HG02588 (cell line): ENCODE measurements at regions not wholly inside any gene's neighbourhood (a gene's known extent, or its start where the extent isn't known, plus 50 kb on each side); places are given as distances from the start of the nearest gene placed in this dataset.
"Not testable (repeated sequence)": the region's sequence is repeated elsewhere in the genome, so short reads cannot be mapped to it uniquely, and the experiment has no call there.

Experiments used
- ATAC-seq: cut with Tn5 transposase; IDR thresholded peaks from one replicate; pipeline ENCODE4 v1.9.1; 2021; ENCODE audit warnings: mild to moderate bottlenecking, moderate library complexity; ENCODE audit not compliant: unreplicated experiment

GRCh38 chr22:22168941-22169867 is 75.4 kb upstream of the VPREB1 start:
- no peak for ATAC-seq

- peak; percentile 25 for ATAC-seq
Measured at GRCh38 chr22:22168190-22168940, 76.2 kb upstream of the VPREB1 start.

- ATAC-seq: peak; percentile 62
Measured at GRCh38 chr22:22167791-22168189, 76.8 kb upstream of the VPREB1 start.

GRCh38 chr22:22166941-22167713 is 77.5 kb upstream of the VPREB1 start:
- no peak for ATAC-seq

- no peak for ATAC-seq
Measured at GRCh38 chr22:22165936-22166710, 78.5 kb upstream of the VPREB1 start.

- no peak for ATAC-seq
Measured at GRCh38 chr22:22164541-22165272, 79.9 kb upstream of the VPREB1 start.

- ATAC-seq: peak; percentile 82
Measured at GRCh38 chr22:22161924-22162851, 82.4 kb upstream of the VPREB1 start.

- not testable (repeated sequence) for ATAC-seq
Measured at GRCh38 chr22:22160768-22161167, 83.8 kb upstream of the VPREB1 start.

- no peak for ATAC-seq
Measured at GRCh38 chr22:22159384-22159783, 85.2 kb upstream of the VPREB1 start.

GRCh38 chr22:22158965-22159364 is 85.6 kb upstream of the VPREB1 start:
- ATAC-seq: no peak

- ATAC-seq: no peak
Measured at GRCh38 chr22:22158207-22158816, 86.3 kb upstream of the VPREB1 start.

- ATAC-seq: peak; percentile 8
Measured at GRCh38 chr22:22157348-22157725, 87.2 kb upstream of the VPREB1 start.

- ATAC-seq: peak; percentile 66
Measured at GRCh38 chr22:22156716-22157347, 87.8 kb upstream of the VPREB1 start.

- no peak for ATAC-seq
Measured at GRCh38 chr22:22156348-22156715, 88.3 kb upstream of the VPREB1 start.

- ATAC-seq: no peak
Measured at GRCh38 chr22:22155607-22156006, 89.0 kb upstream of the VPREB1 start.

- ATAC-seq: no peak
Measured at GRCh38 chr22:22155146-22155545, 89.4 kb upstream of the VPREB1 start.

GRCh38 chr22:22154040-22154439 is 90.5 kb upstream of the VPREB1 start:
- no peak for ATAC-seq

GRCh38 chr22:22151308-22151707 is 93.3 kb upstream of the VPREB1 start:
- no peak for ATAC-seq
